Lower lobe of right lung (tissue), 2 donors: ENCODE measurements at regions not wholly inside any gene's neighbourhood (a gene's known extent, or its start where the extent isn't known, plus 50 kb on each side); places are given as distances from the start of the nearest gene placed in this dataset.

Experiments
- ATAC-seq, 2 donors: fragments of 200-7000 bp; cut with Tn5 transposase; one replicate each; pipeline ENCODE4 v1.9.1; 2020 to 2022; ENCODE audit warnings: mild to moderate bottlenecking in 2 of 2, moderate library complexity in 2 of 2
- DNase-seq: peaks from one replicate; pipeline ENCODE4 v3.0.0-alpha.2; 2020
- H3K27ac ChIP-seq: fragments of 200-600 bp; one replicate; pipeline ENCODE4 v1.8.0; 2022
- H3K27me3 ChIP-seq: fragments of 200-600 bp; one replicate; pipeline ENCODE4 v1.8.0; 2022; ENCODE audit warnings: low read depth
- H3K36me3 ChIP-seq: fragments of 200-600 bp; one replicate; pipeline ENCODE4 v1.8.0; 2022; ENCODE audit warnings: mild to moderate bottlenecking
- H3K4me1 ChIP-seq: fragments of 200-600 bp; one replicate; pipeline ENCODE4 v1.8.0; 2022
- H3K4me3 ChIP-seq: fragments of 200-600 bp; one replicate; pipeline ENCODE4 v1.8.0; 2022; ENCODE audit warnings: mild to moderate bottlenecking
- H3K9me3 ChIP-seq: fragments of 200-600 bp; one replicate; pipeline ENCODE4 v1.8.0; 2022
- intact Hi-C: fragments of 100-400 bp; cut with DNase I; formaldehyde crosslinking; loops from one replicate; pipeline ENCODE4 v1.11.0; 2022
- TF ChIP-seq, protein P1 (sequence below): fragments of 200-600 bp; IDR thresholded peaks from one replicate; pipeline ENCODE4 v1.8.0; 2022; ENCODE audit warnings: antibody characterized with exemption, mild to moderate bottlenecking
- donor health status: DM: no; HTN: yes; CAD: no; lungs with severe emphysema.

DNA sequence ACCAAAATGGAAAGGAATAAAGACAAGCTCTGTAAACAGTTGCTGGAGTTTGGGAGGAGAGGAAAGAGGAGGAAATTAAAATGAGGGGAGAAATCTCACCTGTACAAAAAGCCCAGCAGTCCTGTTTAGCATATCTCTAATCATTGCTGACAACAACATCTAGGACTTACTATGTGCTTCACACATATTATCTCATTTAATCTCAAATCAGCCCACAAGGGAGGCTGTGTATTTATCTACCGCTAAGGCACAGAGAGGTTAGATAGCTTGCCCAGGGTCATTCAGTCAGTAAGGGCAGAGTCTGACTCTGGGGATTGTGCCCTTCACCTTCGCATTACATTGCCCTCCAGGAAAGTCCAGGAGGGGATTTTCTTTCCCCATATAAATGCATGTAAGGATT, 233.3 kb downstream of the DLEU7 start:
- Histone ChIP-seq H3K9me3 (no peaks in the 10 kb centered on the region), H3K4me1 (no peaks in the 10 kb centered on the region), H3K27ac (no peak overlapping the region), H3K36me3 (no peaks in the 10 kb centered on the region), H3K4me3 (no peak overlapping the region), H3K27me3 (no peaks in the 10 kb centered on the region)
- intact Hi-C loops = no loop called here
- DNase-seq = no peak
- TF ChIP-seq, protein P1, sequence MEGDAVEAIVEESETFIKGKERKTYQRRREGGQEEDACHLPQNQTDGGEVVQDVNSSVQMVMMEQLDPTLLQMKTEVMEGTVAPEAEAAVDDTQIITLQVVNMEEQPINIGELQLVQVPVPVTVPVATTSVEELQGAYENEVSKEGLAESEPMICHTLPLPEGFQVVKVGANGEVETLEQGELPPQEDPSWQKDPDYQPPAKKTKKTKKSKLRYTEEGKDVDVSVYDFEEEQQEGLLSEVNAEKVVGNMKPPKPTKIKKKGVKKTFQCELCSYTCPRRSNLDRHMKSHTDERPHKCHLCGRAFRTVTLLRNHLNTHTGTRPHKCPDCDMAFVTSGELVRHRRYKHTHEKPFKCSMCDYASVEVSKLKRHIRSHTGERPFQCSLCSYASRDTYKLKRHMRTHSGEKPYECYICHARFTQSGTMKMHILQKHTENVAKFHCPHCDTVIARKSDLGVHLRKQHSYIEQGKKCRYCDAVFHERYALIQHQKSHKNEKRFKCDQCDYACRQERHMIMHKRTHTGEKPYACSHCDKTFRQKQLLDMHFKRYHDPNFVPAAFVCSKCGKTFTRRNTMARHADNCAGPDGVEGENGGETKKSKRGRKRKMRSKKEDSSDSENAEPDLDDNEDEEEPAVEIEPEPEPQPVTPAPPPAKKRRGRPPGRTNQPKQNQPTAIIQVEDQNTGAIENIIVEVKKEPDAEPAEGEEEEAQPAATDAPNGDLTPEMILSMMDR = no peak
- ATAC-seq = no peak

DNA sequence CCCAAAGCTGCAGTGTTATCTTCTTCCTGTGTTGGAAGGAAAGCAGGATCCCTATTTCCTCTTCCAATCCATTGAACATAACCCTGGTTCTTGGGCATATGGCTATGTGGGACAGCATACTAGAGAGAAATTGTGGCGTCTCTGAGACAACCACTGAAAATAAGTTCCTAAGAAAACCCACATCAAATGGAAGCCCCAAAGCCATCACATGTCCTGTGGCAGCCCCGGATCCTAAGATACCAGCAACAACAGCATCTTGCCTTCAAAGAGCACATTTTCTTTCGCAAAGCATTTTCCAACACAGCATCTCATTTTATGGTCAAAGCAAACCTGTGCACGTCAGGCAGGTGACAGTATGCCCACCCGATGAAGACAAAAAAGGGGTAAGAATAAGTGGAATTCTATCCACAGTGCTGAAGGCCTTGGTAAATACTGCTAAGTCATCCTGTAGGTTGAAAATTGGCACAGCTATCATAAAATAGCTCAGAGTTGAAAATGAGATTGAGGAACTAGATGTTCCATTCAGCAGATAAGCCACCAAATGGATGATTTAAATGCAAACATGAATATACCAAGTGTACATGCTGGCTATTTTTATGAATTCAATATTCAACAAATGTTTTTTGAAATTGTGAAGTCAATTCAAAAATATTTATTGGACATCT, 232.2 kb downstream of the DLEU7 start:
- intact Hi-C loops = no loop called here
- Histone ChIP-seq H3K9me3 (no peaks in the 10 kb centered on the region), H3K36me3 (no peaks in the 10 kb centered on the region), H3K27ac (no peak overlapping the region), H3K27me3 (no peaks in the 10 kb centered on the region), H3K4me1 (no peaks in the 10 kb centered on the region), H3K4me3 (no peak overlapping the region)
- ATAC-seq (no peak), DNase-seq (no peak)
- TF ChIP-seq, protein P1 = no peak

DNA sequence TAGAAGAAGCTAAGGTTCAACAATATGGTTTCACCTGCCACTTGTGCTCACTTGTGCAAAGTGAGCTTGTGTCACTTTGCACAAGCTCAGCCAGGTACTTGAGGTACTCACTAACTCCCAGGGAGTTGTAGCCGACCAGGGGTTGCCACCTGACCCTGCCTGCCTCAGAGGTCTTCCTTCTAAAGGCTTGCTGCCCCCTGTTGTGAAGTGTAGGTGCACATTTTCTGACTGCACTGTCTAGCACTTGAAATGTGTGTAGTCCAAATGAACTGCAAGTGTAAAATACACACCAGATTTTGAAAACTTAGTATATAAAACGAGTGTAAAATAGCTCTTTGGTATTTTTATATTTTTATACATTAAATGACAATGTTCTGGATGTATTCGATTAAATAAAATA, 230.8 kb downstream of the DLEU7 start:
- no peaks in the 10 kb centered on the region for H3K4me1 ChIP-seq
- no peaks in the 10 kb centered on the region for H3K27me3 ChIP-seq
- no peak overlapping the region for H3K27ac ChIP-seq
- intact Hi-C loops = no loop called here
- TF ChIP-seq, protein P1 = no peak
- no peaks in the 10 kb centered on the region for H3K36me3 ChIP-seq
- no peak for DNase-seq
- ATAC-seq = no peak
- H3K4me3 ChIP-seq = no peak overlapping the region
- no peaks in the 10 kb centered on the region for H3K9me3 ChIP-seq

DNA sequence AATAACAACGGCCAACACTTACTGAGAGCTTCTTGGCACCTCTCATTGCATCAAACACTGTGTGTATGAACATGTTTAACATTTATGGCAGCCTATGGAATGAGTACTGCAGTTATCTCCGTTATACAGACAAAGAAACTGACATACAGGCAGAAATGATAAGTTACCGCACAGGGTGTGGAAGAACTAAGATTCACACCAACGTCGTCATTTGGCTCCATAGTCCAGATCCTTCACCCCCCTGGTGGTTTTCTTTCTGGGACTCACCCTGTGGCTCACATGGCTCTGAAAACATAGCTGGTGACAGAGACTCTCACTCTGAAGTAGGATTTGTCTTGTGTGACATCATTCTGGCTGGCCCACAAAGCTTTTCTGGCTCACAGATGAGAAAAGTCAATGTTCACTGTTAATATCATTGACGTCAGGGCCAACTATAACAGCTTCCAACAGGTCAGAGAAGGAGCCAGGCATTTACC, 230.1 kb downstream of the DLEU7 start:
- Histone ChIP-seq H3K4me3 (no peak overlapping the region), H3K4me1 (no peaks in the 10 kb centered on the region), H3K9me3 (no peaks in the 10 kb centered on the region), H3K36me3 (no peaks in the 10 kb centered on the region), H3K27ac (no peak overlapping the region), H3K27me3 (no peaks in the 10 kb centered on the region)
- ATAC-seq = no peak
- TF ChIP-seq, protein P1 = no peak
- intact Hi-C loops = no loop called here
- DNase-seq = no peak

DNA sequence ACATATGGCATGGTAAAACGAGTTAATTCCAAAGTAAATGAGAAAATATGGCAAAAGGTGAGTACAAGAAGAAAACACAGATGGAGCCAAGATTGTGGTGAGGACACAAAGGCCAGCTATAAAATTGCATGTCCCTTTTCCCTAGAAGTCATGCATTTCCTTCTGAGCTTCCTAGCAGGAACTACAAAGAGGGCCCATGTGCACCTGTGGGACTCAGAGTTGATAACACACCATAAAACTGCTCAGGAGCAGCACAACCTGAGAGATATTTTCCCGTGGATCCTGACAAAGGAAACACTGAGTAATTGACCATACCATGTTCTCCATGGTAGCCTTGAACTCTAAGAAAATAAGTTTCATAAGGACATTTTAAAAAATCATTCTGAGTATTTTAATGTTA, 228.3 kb downstream of the DLEU7 start:
- Histone ChIP-seq H3K36me3 (no peaks in the 10 kb centered on the region), H3K4me1 (no peaks in the 10 kb centered on the region), H3K27me3 (no peaks in the 10 kb centered on the region), H3K9me3 (no peaks in the 10 kb centered on the region), H3K27ac (no peak overlapping the region), H3K4me3 (no peak overlapping the region)
- DNase-seq (no peak), ATAC-seq (no peak)
- TF ChIP-seq, protein P1 = no peak
- intact Hi-C loops = no loop called here
